ENCODE measurements at regions not wholly inside any gene's neighbourhood (a gene's known extent, or its start where the extent isn't known, plus 50 kb on each side); places are given as distances from the start of the nearest gene placed in this dataset.

DNA sequence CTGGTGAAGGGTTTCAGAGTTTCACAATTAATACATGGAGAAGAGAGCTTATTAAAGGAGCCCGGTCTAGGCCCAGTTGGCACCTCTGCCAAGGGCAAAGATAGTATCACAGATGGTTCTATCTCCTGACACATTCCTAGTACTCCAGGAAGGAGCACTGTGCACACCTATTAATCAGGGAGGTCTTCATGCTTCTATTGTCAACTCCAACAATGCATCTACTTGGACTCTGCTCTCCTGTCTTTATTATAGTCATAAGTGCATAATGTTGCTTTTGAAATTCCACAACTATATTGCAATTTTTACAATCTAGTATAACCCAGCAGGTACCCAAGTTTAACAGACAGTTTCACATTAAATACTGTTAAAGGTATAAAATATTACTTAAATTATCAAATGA is 174.5 kb upstream of the TSC22D1 start:
- ATAC-seq (no peak), DNase-seq (ENCODE audit: extremely low read depth in 1 of 4, low spot score in 3 of 4) (no peak), FAIRE-seq (no peak)
- no peaks in the 10 kb centered on the region for H3K36me3 ChIP-seq (ENCODE audit: control insufficient read depth, insufficient read depth, low read length)
- H3K4me1 ChIP-seq (replicated peaks in 1 of 2; ENCODE audit: control insufficient read depth in 2 of 2, insufficient read depth in 2 of 2, low read length in 2 of 2) = no peaks in the 10 kb centered on the region
- no TSS peak for BruUV-seq (replicated peaks)
- no peaks in the 10 kb centered on the region; a peak in 2 of 5 replicates for H3K27me3 ChIP-seq (ENCODE audit: control insufficient read depth in 2 of 2, insufficient read depth in 2 of 2, low read length in 2 of 2)
- H2AFZ ChIP-seq (ENCODE audit: low read depth, low read length) = no peak overlapping the region
- no peak overlapping the region for H3K4me2 ChIP-seq (ENCODE audit: insufficient read depth, low read length)
- in situ Hi-C loops (cut with MboI) = no loop called here
- H3K27ac ChIP-seq (ENCODE audit: extremely low read depth, low read depth, low read length) = no peak overlapping the region
- 0% methylated on average over 1 of the region's 1 CpG for WGBS (ENCODE audit: insufficient coverage, low coverage, missing lambda C conversion rate)
- no peaks in the 10 kb centered on the region for H3K9me1 ChIP-seq (ENCODE audit: control insufficient read depth, insufficient read depth, low read length)
- intact Hi-C loops (cut with micrococcal nuclease) = no loop called here
- H3K9me3 ChIP-seq (replicated peaks; ENCODE audit: control insufficient read depth, insufficient read depth, low read depth, low read length) = no peaks in the 10 kb centered on the region
- H3K4me3 ChIP-seq = no peak overlapping the region
- no peak overlapping the region for H3K9ac ChIP-seq (ENCODE audit: insufficient read depth in 1 of 2, low read depth in 2 of 2, low read length in 2 of 2)
- H4K20me1 ChIP-seq (replicated peaks; ENCODE audit: control insufficient read depth, insufficient read depth, low read length) = no peaks in the 10 kb centered on the region
- no peaks in the 10 kb centered on the region for H3K79me2 ChIP-seq (ENCODE audit: control insufficient read depth, insufficient read depth, low read length)
- POLR2A ChIA-PET = no interaction called here
- CTCF ChIA-PET (ENCODE audit: low intra/inter-chr PET ratio) = no interaction called here
- no peak for TF ChIP-seq IFI16 (CRISPR knock-in tag; IDR thresholded peaks at IDR 0.05)
- TF ChIP-seq, protein P1, sequence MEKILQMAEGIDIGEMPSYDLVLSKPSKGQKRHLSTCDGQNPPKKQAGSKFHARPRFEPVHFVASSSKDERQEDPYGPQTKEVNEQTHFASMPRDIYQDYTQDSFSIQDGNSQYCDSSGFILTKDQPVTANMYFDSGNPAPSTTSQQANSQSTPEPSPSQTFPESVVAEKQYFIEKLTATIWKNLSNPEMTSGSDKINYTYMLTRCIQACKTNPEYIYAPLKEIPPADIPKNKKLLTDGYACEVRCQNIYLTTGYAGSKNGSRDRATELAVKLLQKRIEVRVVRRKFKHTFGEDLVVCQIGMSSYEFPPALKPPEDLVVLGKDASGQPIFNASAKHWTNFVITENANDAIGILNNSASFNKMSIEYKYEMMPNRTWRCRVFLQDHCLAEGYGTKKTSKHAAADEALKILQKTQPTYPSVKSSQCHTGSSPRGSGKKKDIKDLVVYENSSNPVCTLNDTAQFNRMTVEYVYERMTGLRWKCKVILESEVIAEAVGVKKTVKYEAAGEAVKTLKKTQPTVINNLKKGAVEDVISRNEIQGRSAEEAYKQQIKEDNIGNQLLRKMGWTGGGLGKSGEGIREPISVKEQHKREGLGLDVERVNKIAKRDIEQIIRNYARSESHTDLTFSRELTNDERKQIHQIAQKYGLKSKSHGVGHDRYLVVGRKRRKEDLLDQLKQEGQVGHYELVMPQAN (IDR thresholded peaks at IDR 0.05; ENCODE audit: borderline replicate concordance) = no peak
- no peak for TF ChIP-seq ZC3H8 (IDR thresholded peaks at IDR 0.05)
- TF ChIP-seq U2AF1 (optimal IDR thresholded peaks at IDR 0.05; ENCODE audit: low read depth, low read length) = no peak
- no peak for TF ChIP-seq TBP (optimal IDR thresholded peaks at IDR 0.05; ENCODE audit: low read depth, low read length)
- no peak for TF ChIP-seq PTRF (tag; IDR thresholded peaks at IDR 0.05)
- TF ChIP-seq, protein P2, sequence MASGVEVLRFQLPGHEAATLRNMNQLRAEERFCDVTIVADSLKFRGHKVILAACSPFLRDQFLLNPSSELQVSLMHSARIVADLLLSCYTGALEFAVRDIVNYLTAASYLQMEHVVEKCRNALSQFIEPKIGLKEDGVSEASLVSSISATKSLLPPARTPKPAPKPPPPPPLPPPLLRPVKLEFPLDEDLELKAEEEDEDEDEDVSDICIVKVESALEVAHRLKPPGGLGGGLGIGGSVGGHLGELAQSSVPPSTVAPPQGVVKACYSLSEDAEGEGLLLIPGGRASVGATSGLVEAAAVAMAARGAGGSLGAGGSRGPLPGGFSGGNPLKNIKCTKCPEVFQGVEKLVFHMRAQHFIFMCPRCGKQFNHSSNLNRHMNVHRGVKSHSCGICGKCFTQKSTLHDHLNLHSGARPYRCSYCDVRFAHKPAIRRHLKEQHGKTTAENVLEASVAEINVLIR (CRISPR knock-in tag; IDR thresholded peaks at IDR 0.05) = no peak
- no peak for TF ChIP-seq JUND (IDR thresholded peaks at IDR 0.05; ENCODE audit: borderline replicate concordance, low read depth, low read length)
- TF ChIP-seq JUND (tag; IDR thresholded peaks at IDR 0.05; ENCODE audit: borderline replicate concordance, low read depth, low read length) = no peak
- TF ChIP-seq, protein P3, sequence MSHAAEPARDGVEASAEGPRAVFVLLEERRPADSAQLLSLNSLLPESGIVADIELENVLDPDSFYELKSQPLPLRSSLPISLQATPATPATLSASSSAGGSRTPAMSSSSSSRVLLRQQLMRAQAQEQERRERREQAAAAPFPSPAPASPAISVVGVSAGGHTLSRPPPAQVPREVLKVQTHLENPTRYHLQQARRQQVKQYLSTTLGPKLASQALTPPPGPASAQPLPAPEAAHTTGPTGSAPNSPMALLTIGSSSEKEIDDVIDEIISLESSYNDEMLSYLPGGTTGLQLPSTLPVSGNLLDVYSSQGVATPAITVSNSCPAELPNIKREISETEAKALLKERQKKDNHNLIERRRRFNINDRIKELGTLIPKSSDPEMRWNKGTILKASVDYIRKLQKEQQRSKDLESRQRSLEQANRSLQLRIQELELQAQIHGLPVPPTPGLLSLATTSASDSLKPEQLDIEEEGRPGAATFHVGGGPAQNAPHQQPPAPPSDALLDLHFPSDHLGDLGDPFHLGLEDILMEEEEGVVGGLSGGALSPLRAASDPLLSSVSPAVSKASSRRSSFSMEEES (CRISPR knock-in tag; IDR thresholded peaks at IDR 0.05) = no peak
- TF ChIP-seq PCBP2 (IDR thresholded peaks at IDR 0.05; ENCODE audit: low read depth, low read length, poor library complexity, severe bottlenecking) = no peak
- TF ChIP-seq, protein P4, sequence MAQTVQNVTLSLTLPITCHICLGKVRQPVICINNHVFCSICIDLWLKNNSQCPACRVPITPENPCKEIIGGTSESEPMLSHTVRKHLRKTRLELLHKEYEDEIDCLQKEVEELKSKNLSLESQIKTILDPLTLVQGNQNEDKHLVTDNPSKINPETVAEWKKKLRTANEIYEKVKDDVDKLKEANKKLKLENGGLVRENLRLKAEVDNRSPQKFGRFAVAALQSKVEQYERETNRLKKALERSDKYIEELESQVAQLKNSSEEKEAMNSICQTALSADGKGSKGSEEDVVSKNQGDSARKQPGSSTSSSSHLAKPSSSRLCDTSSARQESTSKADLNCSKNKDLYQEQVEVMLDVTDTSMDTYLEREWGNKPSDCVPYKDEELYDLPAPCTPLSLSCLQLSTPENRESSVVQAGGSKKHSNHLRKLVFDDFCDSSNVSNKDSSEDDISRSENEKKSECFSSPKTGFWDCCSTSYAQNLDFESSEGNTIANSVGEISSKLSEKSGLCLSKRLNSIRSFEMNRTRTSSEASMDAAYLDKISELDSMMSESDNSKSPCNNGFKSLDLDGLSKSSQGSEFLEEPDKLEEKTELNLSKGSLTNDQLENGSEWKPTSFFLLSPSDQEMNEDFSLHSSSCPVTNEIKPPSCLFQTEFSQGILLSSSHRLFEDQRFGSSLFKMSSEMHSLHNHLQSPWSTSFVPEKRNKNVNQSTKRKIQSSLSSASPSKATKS (CRISPR knock-in tag; IDR thresholded peaks at IDR 0.05) = no peak
- TF ChIP-seq ZNF431 (CRISPR knock-in tag; IDR thresholded peaks at IDR 0.05) = no peak
- TF ChIP-seq ZNF140 (CRISPR knock-in tag; IDR thresholded peaks at IDR 0.05) = no peak
- TF ChIP-seq CBX3 (IDR thresholded peaks at IDR 0.05; ENCODE audit: borderline replicate concordance in 1 of 2, low read length in 2 of 2) = no peak
- TF ChIP-seq ZNF197 (CRISPR knock-in tag; IDR thresholded peaks at IDR 0.05; ENCODE audit: low read depth) = no peak
